ENCODE measurements at regions not wholly inside any gene's neighbourhood (a gene's known extent, or its start where the extent isn't known, plus 50 kb on each side); places are given as distances from the start of the nearest gene placed in this dataset.
"Not testable (repeated sequence)": the region's sequence is repeated elsewhere in the genome, so short reads cannot be mapped to it uniquely, and the experiment has no call there.

- no peak overlapping the region for H3K4me3 ChIP-seq (ENCODE audit: low read length)
- TF ChIP-seq, protein P1, sequence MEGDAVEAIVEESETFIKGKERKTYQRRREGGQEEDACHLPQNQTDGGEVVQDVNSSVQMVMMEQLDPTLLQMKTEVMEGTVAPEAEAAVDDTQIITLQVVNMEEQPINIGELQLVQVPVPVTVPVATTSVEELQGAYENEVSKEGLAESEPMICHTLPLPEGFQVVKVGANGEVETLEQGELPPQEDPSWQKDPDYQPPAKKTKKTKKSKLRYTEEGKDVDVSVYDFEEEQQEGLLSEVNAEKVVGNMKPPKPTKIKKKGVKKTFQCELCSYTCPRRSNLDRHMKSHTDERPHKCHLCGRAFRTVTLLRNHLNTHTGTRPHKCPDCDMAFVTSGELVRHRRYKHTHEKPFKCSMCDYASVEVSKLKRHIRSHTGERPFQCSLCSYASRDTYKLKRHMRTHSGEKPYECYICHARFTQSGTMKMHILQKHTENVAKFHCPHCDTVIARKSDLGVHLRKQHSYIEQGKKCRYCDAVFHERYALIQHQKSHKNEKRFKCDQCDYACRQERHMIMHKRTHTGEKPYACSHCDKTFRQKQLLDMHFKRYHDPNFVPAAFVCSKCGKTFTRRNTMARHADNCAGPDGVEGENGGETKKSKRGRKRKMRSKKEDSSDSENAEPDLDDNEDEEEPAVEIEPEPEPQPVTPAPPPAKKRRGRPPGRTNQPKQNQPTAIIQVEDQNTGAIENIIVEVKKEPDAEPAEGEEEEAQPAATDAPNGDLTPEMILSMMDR (IDR thresholded peaks at IDR 0.05; ENCODE audit: insufficient read depth, low read depth, low read length, missing control alignments), result no peak
- no peak for DNase-seq (ENCODE audit: low read depth)
Measured at GRCh38 chr10:120184547-120185337, 272.3 kb upstream of the PLPP4 start.

GRCh38 chr10:120186506-120186905 is 270.5 kb upstream of the PLPP4 start:
- TF ChIP-seq, protein P1 (IDR thresholded peaks at IDR 0.05; ENCODE audit: insufficient read depth, low read depth, low read length, missing control alignments), result no peak
- DNase-seq (ENCODE audit: low read depth), result no peak
- no peak overlapping the region for H3K4me3 ChIP-seq (ENCODE audit: low read length)

DNA sequence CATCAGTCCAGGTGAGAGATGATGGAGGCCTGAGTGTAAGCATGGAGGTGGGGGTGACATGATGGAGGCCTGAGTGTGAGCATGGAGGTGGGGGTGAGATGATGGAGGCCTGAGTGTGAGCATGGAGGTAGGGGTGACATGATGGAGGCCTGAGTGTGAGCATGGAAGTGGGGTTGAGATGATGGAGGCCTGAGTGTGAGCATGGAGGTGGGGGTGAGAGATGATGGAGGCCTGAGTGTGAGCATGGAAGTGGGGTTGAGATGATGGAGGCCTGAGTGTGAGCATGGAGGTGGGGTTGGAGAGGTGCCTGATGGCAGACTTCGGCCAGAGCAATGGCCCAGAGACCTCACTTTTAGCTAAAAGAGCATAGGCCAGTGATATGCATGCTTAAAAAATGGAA is 269.9 kb upstream of the PLPP4 start:
- not testable (repeated sequence) for DNase-seq (ENCODE audit: low read depth); H3K4me3 ChIP-seq (ENCODE audit: low read length)

DNA sequence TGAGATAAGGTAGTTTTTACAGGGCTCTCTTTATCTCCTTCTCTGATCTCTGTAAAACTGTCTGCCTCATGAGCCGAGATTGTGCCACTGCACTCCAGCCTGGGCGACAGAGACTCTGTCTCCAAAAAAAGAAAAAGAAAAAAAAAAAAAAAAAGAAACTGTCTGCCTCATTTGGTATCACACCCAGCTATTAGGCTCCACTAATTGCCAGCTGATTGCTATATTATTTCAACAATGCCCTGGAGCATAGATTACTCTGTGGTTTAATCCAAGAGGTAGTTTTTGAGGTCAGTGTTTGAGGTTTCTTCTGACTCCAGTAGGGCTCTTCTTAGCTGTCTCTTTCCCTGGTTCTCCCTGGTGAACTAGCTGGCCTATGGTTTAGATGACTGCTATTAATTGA is 268.1 kb upstream of the PLPP4 start:
- no peak for DNase-seq (ENCODE audit: low read depth)
- no peak overlapping the region for H3K4me3 ChIP-seq (ENCODE audit: low read length)
- TF ChIP-seq, protein P1 (IDR thresholded peaks at IDR 0.05; ENCODE audit: insufficient read depth, low read depth, low read length, missing control alignments), result no peak

DNA sequence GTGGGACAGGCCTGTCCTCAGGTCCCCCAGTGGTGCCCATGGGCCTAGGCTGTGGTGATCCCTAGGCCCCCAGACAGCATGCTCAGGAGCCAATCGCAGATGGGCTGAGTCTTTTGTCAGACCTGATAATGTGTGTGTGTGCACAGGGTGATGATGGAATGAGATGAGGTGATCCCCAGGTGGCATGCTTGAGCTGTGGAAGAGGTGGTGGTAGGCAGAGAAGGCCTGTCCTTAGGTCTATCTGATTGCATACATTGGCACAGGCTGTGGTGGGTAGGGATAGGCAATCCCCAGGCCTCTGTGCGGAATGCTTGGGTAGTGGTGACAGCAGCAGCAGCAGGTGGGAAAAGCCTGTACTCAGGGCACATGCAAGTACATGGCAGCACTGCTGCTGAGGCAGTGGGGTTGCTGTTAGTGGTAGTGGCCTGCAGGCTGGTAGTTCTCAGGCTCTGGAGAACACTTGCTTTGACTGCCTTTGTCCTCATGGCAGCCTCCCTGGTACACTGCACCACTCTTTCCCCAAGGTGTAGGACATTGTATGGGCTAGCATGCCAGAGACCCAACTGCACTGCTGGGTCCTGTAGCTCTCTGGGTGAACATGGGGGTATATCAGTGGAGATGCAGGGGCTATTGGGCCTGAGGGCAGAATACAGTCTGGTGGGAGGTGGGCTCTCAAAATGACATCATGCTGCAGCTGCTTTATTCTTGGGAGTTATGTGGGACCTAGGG is 260.9 kb upstream of the PLPP4 start:
- DNase-seq (ENCODE audit: low read depth), result no peak
- no peak overlapping the region for H3K4me3 ChIP-seq (ENCODE audit: low read length)
- TF ChIP-seq, protein P1 (IDR thresholded peaks at IDR 0.05; ENCODE audit: insufficient read depth, low read depth, low read length, missing control alignments), result no peak

DNA sequence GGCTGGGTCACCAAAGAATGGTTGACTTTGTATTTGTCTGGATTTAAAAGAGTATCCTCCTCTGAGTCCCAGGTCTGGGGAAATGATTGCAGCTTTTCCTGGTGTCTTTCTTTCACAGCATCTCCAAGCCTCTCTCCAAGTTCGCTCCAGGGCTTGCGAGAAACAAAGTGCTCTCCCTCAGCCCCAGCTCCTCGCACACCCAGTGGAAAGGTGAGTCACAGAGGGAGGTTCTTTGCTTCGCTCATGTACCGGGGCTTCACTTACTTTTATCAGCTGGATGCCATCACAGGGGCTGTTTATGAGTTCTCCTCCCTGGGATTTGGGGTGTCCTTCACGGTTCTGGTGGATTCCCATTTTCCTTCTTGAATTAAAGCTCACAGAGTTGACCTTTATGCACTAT is 252.2 kb upstream of the PLPP4 start:
- H3K4me3 ChIP-seq (ENCODE audit: low read length), result no peak overlapping the region
- peak; percentile 56 for DNase-seq (ENCODE audit: low read depth)
- TF ChIP-seq, protein P1 (IDR thresholded peaks at IDR 0.05; ENCODE audit: insufficient read depth, low read depth, low read length, missing control alignments), result no peak

GRCh38 chr10:120205368-120206018 is 251.5 kb upstream of the PLPP4 start:
- no peak overlapping the region for H3K4me3 ChIP-seq (ENCODE audit: low read length)

More at GRCh38 chr10:120205368-120206018, 251.5 kb upstream of the PLPP4 start:
- TF ChIP-seq, protein P1 (IDR thresholded peaks at IDR 0.05; ENCODE audit: insufficient read depth, low read depth, low read length, missing control alignments), result no peak
- peak; percentile 67 for DNase-seq (ENCODE audit: low read depth)

Measured in epithelial cell of esophagus (primary cell).